UCSD-AML1 (cell line): ENCODE measurements at regions not wholly inside any gene's neighbourhood (a gene's known extent, or its start where the extent isn't known, plus 50 kb on each side); places are given as distances from the start of the nearest gene placed in this dataset.
"Not testable (repeated sequence)": the region's sequence is repeated elsewhere in the genome, so short reads cannot be mapped to it uniquely, and the experiment has no call there.

Source experiments
- DNase-seq: peaks from one replicate; lab custom pipeline; 2025; ENCODE audit not compliant: unreplicated experiment; lab: John Stamatoyannopoulos, UW

- peak; percentile 60 for DNase-seq
Measured at GRCh38 chr22:22060200-22061084, 77.9 kb upstream of the TOP3B start.

- DNase-seq: no peak
Measured at GRCh38 chr22:22059291-22060002, 76.9 kb upstream of the TOP3B start.

- DNase-seq: no peak
Measured at GRCh38 chr22:22058633-22059290, 76.2 kb upstream of the TOP3B start.

- no peak for DNase-seq
Measured at GRCh38 chr22:22057617-22058378, 75.2 kb upstream of the TOP3B start.

GRCh38 chr22:22056809-22057594, 74.4 kb upstream of the TOP3B start:
- DNase-seq: not testable (repeated sequence)

GRCh38 chr22:22052548-22053139, 70.1 kb upstream of the TOP3B start:
- not testable (repeated sequence) for DNase-seq

- DNase-seq: not testable (repeated sequence)
Measured at GRCh38 chr22:22051032-22051431, 68.4 kb upstream of the TOP3B start.

GRCh38 chr22:22050141-22050775, 67.7 kb upstream of the TOP3B start:
- no peak for DNase-seq

- no peak for DNase-seq
Measured at GRCh38 chr22:22049684-22050083, 67.1 kb upstream of the TOP3B start.

GRCh38 chr22:22048981-22049531, 66.5 kb upstream of the TOP3B start:
- no peak for DNase-seq

- no peak for DNase-seq
Measured at GRCh38 chr22:22048318-22048942, 65.8 kb upstream of the TOP3B start.

- DNase-seq: no peak
Measured at GRCh38 chr22:22047776-22048175, 65.2 kb upstream of the TOP3B start.

- DNase-seq: no peak
Measured at GRCh38 chr22:22047266-22047665, 64.7 kb upstream of the TOP3B start.

GRCh38 chr22:22046370-22046769, 63.8 kb upstream of the TOP3B start:
- DNase-seq: no peak

- DNase-seq: no peak
Measured at GRCh38 chr22:22045571-22046335, 63.2 kb upstream of the TOP3B start.

- DNase-seq: no peak
Measured at GRCh38 chr22:22044153-22044552, 61.6 kb upstream of the TOP3B start.

- no peak for DNase-seq
Measured at GRCh38 chr22:22043296-22044078, 60.9 kb upstream of the TOP3B start.
